Transverse colon (tissue), 4 donors: ENCODE measurements at regions not wholly inside any gene's neighbourhood (a gene's known extent, or its start where the extent isn't known, plus 50 kb on each side); places are given as distances from the start of the nearest gene placed in this dataset.

Experiments used
- POLR2AphosphoS5 ChIP-seq, 3 donors: sonication (generic); formaldehyde crosslinking; IDR thresholded peaks; one replicate each; pipeline ENCODE4 v1.6.1; 2016; ENCODE audit warnings: antibody characterized with exemption in 3 of 3
- TF ChIP-seq, protein P1 (sequence below), 5 experiments: fragments of 200-600 bp in 3 of 5; fragments of 450-650 bp in 2 of 5; sonication (generic) in 3 of 5; IDR thresholded peaks; 1 replicate in 2 of 5; 2 replicates in 3 of 5; pipeline ENCODE4 v1.5.1; 2016 to 2017; ENCODE audit warnings: antibody characterized with exemption in 5 of 5, inconsistent platforms in 3 of 5, mild to moderate bottlenecking in 2 of 5, moderate library complexity in 1 of 5

DNA sequence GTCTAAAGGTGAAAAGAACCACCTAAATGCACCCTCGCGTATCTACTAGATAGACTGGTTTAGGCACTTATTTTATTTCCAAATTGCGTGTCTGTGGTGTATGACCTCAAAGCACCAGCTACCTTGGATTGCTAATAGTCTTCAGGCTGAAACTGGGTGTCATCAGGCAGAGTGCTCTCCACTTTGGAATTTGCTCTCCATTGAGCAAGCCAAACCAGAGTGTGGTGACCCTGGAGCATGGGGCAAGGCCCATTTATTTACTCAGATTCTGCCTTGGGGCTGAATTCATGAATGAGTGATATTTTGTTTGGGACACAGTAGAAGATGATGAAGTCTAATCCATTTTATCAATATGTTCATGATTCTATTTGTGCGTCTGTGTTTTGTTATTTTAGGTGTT lies 812.8 kb upstream of the SLC35B3 start:
- TF ChIP-seq, protein P1, sequence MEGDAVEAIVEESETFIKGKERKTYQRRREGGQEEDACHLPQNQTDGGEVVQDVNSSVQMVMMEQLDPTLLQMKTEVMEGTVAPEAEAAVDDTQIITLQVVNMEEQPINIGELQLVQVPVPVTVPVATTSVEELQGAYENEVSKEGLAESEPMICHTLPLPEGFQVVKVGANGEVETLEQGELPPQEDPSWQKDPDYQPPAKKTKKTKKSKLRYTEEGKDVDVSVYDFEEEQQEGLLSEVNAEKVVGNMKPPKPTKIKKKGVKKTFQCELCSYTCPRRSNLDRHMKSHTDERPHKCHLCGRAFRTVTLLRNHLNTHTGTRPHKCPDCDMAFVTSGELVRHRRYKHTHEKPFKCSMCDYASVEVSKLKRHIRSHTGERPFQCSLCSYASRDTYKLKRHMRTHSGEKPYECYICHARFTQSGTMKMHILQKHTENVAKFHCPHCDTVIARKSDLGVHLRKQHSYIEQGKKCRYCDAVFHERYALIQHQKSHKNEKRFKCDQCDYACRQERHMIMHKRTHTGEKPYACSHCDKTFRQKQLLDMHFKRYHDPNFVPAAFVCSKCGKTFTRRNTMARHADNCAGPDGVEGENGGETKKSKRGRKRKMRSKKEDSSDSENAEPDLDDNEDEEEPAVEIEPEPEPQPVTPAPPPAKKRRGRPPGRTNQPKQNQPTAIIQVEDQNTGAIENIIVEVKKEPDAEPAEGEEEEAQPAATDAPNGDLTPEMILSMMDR (IDR thresholded peaks at IDR 0.05) = no peak
- TF ChIP-seq POLR2AphosphoS5 (IDR thresholded peaks at IDR 0.05) = no peak
